ENCODE measurements at regions not wholly inside any gene's neighbourhood (a gene's known extent, or its start where the extent isn't known, plus 50 kb on each side); places are given as distances from the start of the nearest gene placed in this dataset.

- TF ChIP-seq CTCF (IDR thresholded peaks at IDR 0.05): no peak
- TF ChIP-seq ZFX (IDR thresholded peaks at IDR 0.05; ENCODE audit: borderline replicate concordance): no peak
These were observed 387.4 kb downstream of the FGF10 start for GRCh38 chr5:44001675-44002380.

Data from 22Rv1 (cell line).